HEK293 (cell line): ENCODE measurements at regions not wholly inside any gene's neighbourhood (a gene's known extent, or its start where the extent isn't known, plus 50 kb on each side); places are given as distances from the start of the nearest gene placed in this dataset.

Source experiments
- CTCF ChIA-PET: fragments of 350-600 bp; formaldehyde crosslinking; extraction: SDS; loops from one replicate; lab custom pipeline; 2021; ENCODE audit warnings: antibody characterized with exemption; lab: Yijun Ruan, JAX
- POLR2A ChIA-PET: fragments of 300-600 bp; formaldehyde crosslinking; extraction: SDS; loops from one replicate; lab custom pipeline; 2020; ENCODE audit warnings: antibody characterized with exemption, inconsistent platforms; lab: Yijun Ruan, JAX
- H3K27ac ChIP-seq: fragments of 200-500 bp; sonication (Bioruptor generic); 2 replicates; pipeline ENCODE4 v1.5.1; 2014; ENCODE audit warnings: low read depth, low read length, control low read depth, inconsistent platforms; ENCODE audit errors: extremely low read depth
- H3K36me3 ChIP-seq, 2 experiments: fragments of 200-500 bp in 1 of 2; sonication (Bioruptor generic) in 1 of 2; 1 replicate in 1 of 2; 2 replicates in 1 of 2; pipeline ENCODE4 v1.5.1; 2014 to 2017; ENCODE audit warnings: inconsistent platforms in 2 of 2, low read length in 2 of 2; ENCODE audit not compliant: control insufficient read depth in 2 of 2, insufficient read depth in 1 of 2
- H3K4me1 ChIP-seq: fragments of 200-500 bp; sonication (Bioruptor generic); 2 replicates; pipeline ENCODE4 v1.5.1; 2014; ENCODE audit warnings: mild to moderate bottlenecking, low read length, inconsistent platforms; ENCODE audit not compliant: control insufficient read depth, insufficient read depth
- H3K4me3 ChIP-seq: 2 replicates; pipeline ENCODE4 v1.5.1; 2011; ENCODE audit warnings: low read depth, mild to moderate bottlenecking, control low read depth, low read length, moderate library complexity
- H3K9me3 ChIP-seq: fragments of 200-500 bp; sonication (Bioruptor generic); 2 replicates; pipeline ENCODE4 v1.5.1; 2014; ENCODE audit warnings: low read depth, low read length, inconsistent platforms; ENCODE audit not compliant: control insufficient read depth, insufficient read depth
- BCL11B ChIP-seq: fragments of 450-650 bp; formaldehyde crosslinking; IDR thresholded peaks from 2 replicates; pipeline ENCODE4 v1.5.1; 2016; ENCODE audit warnings: low read depth, missing biosample characterization, missing genetic modification characterization
- GLIS2 ChIP-seq: fragments of 450-650 bp; formaldehyde crosslinking; IDR thresholded peaks from 2 replicates; pipeline ENCODE4 v1.5.1; 2016; ENCODE audit warnings: missing biosample characterization, missing genetic modification characterization
- HOXA7 ChIP-seq: sonication (generic); formaldehyde crosslinking; IDR thresholded peaks from 2 replicates; pipeline ENCODE4 v1.8.1; 2022; ENCODE audit warnings: missing genetic modification reagents, borderline replicate concordance
- IKZF3 ChIP-seq: fragments of 450-650 bp; IDR thresholded peaks from 2 replicates; pipeline ENCODE4 v1.5.0; 2018; ENCODE audit warnings: missing biosample characterization, mild to moderate bottlenecking, missing genetic modification characterization, moderate library complexity
- KLF1 ChIP-seq: fragments of 450-650 bp; formaldehyde crosslinking; IDR thresholded peaks from 2 replicates; pipeline ENCODE4 v1.5.1; 2016; ENCODE audit warnings: missing biosample characterization, missing genetic modification characterization
- RBAK ChIP-seq: fragments of 450-650 bp; formaldehyde crosslinking; IDR thresholded peaks from 2 replicates; pipeline ENCODE4 v1.5.1; 2016; ENCODE audit warnings: missing biosample characterization, missing genetic modification characterization
- ZBTB17 ChIP-seq: fragments of 450-650 bp; formaldehyde crosslinking; IDR thresholded peaks from 2 replicates; pipeline ENCODE4 v1.5.1; 2016; ENCODE audit warnings: missing biosample characterization, missing genetic modification characterization
- ZBTB20 ChIP-seq: fragments of 450-650 bp; formaldehyde crosslinking; IDR thresholded peaks from 2 replicates; pipeline ENCODE4 v1.5.1; 2016; ENCODE audit warnings: missing biosample characterization, missing genetic modification characterization
- ZBTB21 ChIP-seq: fragments of 450-650 bp; formaldehyde crosslinking; IDR thresholded peaks from 2 replicates; pipeline ENCODE4 v1.5.1; 2017; ENCODE audit warnings: missing biosample characterization, missing genetic modification characterization
- ZBTB44 ChIP-seq: fragments of 450-650 bp; IDR thresholded peaks from 2 replicates; pipeline ENCODE4 v1.5.1; 2018; ENCODE audit warnings: missing biosample characterization, mild to moderate bottlenecking, missing genetic modification characterization
- ZFHX2 ChIP-seq: fragments of 450-650 bp; formaldehyde crosslinking; conservative IDR thresholded peaks from 2 replicates; pipeline ENCODE4 v1.5.1; 2016; ENCODE audit warnings: missing biosample characterization, missing genetic modification characterization
- ZNF121 ChIP-seq: fragments of 450-650 bp; formaldehyde crosslinking; IDR thresholded peaks from 2 replicates; pipeline ENCODE4 v1.5.1; 2016; ENCODE audit warnings: missing biosample characterization, missing genetic modification characterization
- ZNF138 ChIP-seq: fragments of 450-650 bp; formaldehyde crosslinking; IDR thresholded peaks from 2 replicates; pipeline ENCODE4 v1.5.1; 2016; ENCODE audit warnings: missing biosample characterization, missing genetic modification characterization, borderline replicate concordance
- ZNF148 ChIP-seq: fragments of 450-650 bp; formaldehyde crosslinking; IDR thresholded peaks from 2 replicates; pipeline ENCODE4 v1.5.0; 2017; ENCODE audit warnings: missing biosample characterization, missing genetic modification characterization, borderline replicate concordance
- ZNF16 ChIP-seq: fragments of 450-650 bp; formaldehyde crosslinking; IDR thresholded peaks from 2 replicates; pipeline ENCODE4 v1.5.1; 2016; ENCODE audit warnings: low read depth, missing biosample characterization, missing genetic modification characterization
- ZNF239 ChIP-seq: fragments of 450-650 bp; formaldehyde crosslinking; IDR thresholded peaks from 2 replicates; pipeline ENCODE4 v1.5.1; 2016; ENCODE audit warnings: missing biosample characterization, missing genetic modification characterization
- ZNF280D ChIP-seq: fragments of 450-650 bp; formaldehyde crosslinking; IDR thresholded peaks from 2 replicates; pipeline ENCODE4 v1.5.1; 2016; ENCODE audit warnings: missing biosample characterization, missing genetic modification characterization
- ZNF311 ChIP-seq: fragments of 450-650 bp; formaldehyde crosslinking; IDR thresholded peaks from 2 replicates; pipeline ENCODE4 v1.5.1; 2017; ENCODE audit warnings: missing biosample characterization, missing genetic modification characterization, borderline replicate concordance
- ZNF341 ChIP-seq: fragments of 450-650 bp; formaldehyde crosslinking; IDR thresholded peaks from 2 replicates; pipeline ENCODE4; 2016; ENCODE audit warnings: low read depth, missing biosample characterization, missing genetic modification characterization
- ZNF37A ChIP-seq: fragments of 450-650 bp; IDR thresholded peaks from 2 replicates; pipeline ENCODE4 v1.5.1; 2018; ENCODE audit warnings: missing biosample characterization, missing genetic modification characterization
- ZNF391 ChIP-seq: fragments of 450-650 bp; formaldehyde crosslinking; IDR thresholded peaks from 2 replicates; pipeline ENCODE4 v1.5.1; 2016; ENCODE audit warnings: low read depth, missing biosample characterization, missing genetic modification characterization, borderline replicate concordance
- ZNF426 ChIP-seq: fragments of 450-650 bp; formaldehyde crosslinking; IDR thresholded peaks from 2 replicates; pipeline ENCODE4 v1.5.1; 2017; ENCODE audit warnings: missing biosample characterization, missing genetic modification characterization, mild to moderate bottlenecking, inconsistent platforms, moderate library complexity
- ZNF530 ChIP-seq: fragments of 450-650 bp; formaldehyde crosslinking; IDR thresholded peaks from 2 replicates; pipeline ENCODE4 v1.5.1; 2016; ENCODE audit warnings: low read depth, missing biosample characterization, missing genetic modification characterization
- ZNF624 ChIP-seq: fragments of 450-650 bp; formaldehyde crosslinking; IDR thresholded peaks from 2 replicates; pipeline ENCODE4 v1.5.1; 2017; ENCODE audit warnings: missing biosample characterization, missing genetic modification characterization
- ZNF629 ChIP-seq: fragments of 450-650 bp; formaldehyde crosslinking; IDR thresholded peaks from 2 replicates; pipeline ENCODE4 v1.5.1; 2017; ENCODE audit warnings: missing biosample characterization, missing genetic modification characterization
- ZNF792 ChIP-seq: fragments of 450-650 bp; formaldehyde crosslinking; IDR thresholded peaks from 2 replicates; pipeline ENCODE4 v1.5.1; 2016; ENCODE audit warnings: missing biosample characterization, missing genetic modification characterization
- TF ChIP-seq, protein P1 (sequence below): fragments of 450-650 bp; formaldehyde crosslinking; IDR thresholded peaks from 2 replicates; pipeline ENCODE4 v1.5.1; 2016; ENCODE audit warnings: missing biosample characterization, missing genetic modification characterization
- TF ChIP-seq, protein P2 (sequence below): fragments of 450-650 bp; formaldehyde crosslinking; IDR thresholded peaks from 2 replicates; pipeline ENCODE4 v1.5.1; 2016; ENCODE audit warnings: missing biosample characterization, missing genetic modification characterization

DNA sequence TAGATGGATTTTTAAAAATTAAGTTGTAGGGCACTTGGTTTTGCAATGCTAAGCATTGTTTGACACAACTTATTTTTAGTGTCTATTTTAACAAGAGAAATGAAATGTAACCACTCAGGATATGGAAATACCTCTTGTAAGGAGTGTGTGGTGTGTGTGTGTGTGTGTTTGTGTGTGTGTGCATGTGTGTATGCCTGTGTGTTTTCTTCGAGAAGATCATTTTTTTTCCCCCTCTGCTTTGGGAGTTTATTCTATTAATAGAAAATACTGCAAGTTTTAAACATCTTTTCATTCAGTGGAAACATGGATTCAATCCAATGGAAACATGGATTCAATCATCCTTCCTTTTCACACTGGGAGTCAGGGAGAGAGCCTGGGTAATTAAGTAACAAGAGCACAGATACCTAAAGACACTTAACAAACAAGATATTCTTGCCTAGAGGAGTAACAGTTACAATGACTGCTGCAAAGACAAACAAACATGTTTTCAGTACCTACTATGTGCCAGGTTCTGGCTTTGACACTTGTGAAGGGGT lies 567.2 kb upstream of the TBL1XR1 start (continued):
- TF ChIP-seq RBAK (no peak), ZNF121 (tag by site-specific recombination) (no peak), ZNF280D (tag by site-specific recombination) (no peak), ZBTB17 (tag by site-specific recombination) (no peak), HOXA7 (CRISPR knock-in tag) (no peak), ZNF624 (tag by site-specific recombination) (no peak), ZNF629 (tag by site-specific recombination) (no peak), ZNF138 (tag by site-specific recombination) (no peak), ZNF148 (tag by site-specific recombination) (no peak), ZNF391 (no peak)

DNA sequence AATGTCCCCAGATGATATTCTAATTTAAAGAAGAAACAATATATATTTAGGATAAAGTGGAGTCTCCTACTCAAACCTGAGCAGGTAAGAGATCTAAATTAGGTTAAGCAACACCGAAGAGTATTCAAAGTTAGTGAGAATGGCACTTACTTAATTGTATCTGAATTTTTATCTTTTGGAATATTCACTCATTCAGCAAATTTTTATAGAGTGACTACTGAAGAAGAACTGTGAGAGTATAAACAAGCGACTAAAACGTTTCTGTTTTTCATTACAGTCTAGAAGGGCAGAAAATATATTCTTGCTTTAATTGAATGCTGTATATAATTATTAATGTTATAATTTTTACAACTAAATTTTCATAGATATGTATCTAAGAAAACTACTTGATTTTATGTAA lies 567.7 kb upstream of the TBL1XR1 start:
- POLR2A ChIA-PET = no interaction called here
- CTCF ChIA-PET = no interaction called here
- Histone ChIP-seq H3K4me3 (no peak overlapping the region), H3K27ac (no peak overlapping the region), H3K36me3 (no peaks in the 10 kb centered on the region), H3K4me1 (no peaks in the 10 kb centered on the region), H3K9me3 (no peaks in the 10 kb centered on the region)
- TF ChIP-seq ZBTB44 (tag by site-specific recombination) = no peak
- no peak for TF ChIP-seq ZNF426 (tag by site-specific recombination)
- TF ChIP-seq KLF1 = no peak
- TF ChIP-seq IKZF3 = no peak
- no peak for TF ChIP-seq BCL11B
- TF ChIP-seq, protein P1, sequence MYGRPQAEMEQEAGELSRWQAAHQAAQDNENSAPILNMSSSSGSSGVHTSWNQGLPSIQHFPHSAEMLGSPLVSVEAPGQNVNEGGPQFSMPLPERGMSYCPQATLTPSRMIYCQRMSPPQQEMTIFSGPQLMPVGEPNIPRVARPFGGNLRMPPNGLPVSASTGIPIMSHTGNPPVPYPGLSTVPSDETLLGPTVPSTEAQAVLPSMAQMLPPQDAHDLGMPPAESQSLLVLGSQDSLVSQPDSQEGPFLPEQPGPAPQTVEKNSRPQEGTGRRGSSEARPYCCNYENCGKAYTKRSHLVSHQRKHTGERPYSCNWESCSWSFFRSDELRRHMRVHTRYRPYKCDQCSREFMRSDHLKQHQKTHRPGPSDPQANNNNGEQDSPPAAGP (tag by site-specific recombination) = no peak
- TF ChIP-seq, protein P2, sequence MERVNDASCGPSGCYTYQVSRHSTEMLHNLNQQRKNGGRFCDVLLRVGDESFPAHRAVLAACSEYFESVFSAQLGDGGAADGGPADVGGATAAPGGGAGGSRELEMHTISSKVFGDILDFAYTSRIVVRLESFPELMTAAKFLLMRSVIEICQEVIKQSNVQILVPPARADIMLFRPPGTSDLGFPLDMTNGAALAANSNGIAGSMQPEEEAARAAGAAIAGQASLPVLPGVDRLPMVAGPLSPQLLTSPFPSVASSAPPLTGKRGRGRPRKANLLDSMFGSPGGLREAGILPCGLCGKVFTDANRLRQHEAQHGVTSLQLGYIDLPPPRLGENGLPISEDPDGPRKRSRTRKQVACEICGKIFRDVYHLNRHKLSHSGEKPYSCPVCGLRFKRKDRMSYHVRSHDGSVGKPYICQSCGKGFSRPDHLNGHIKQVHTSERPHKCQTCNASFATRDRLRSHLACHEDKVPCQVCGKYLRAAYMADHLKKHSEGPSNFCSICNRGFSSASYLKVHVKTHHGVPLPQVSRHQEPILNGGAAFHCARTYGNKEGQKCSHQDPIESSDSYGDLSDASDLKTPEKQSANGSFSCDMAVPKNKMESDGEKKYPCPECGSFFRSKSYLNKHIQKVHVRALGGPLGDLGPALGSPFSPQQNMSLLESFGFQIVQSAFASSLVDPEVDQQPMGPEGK = no peak
- TF ChIP-seq ZBTB20 = no peak
- no peak for TF ChIP-seq ZNF792 (tag by site-specific recombination)
- no peak for TF ChIP-seq ZNF239 (tag by site-specific recombination)
- no peak for TF ChIP-seq ZNF311 (tag by site-specific recombination)
- TF ChIP-seq ZNF16 (tag by site-specific recombination) = no peak
- TF ChIP-seq GLIS2 = no peak
- no peak for TF ChIP-seq ZNF37A (tag by site-specific recombination)
- TF ChIP-seq ZFHX2 (tag by site-specific recombination) = no peak
- TF ChIP-seq ZNF530 = no peak
- TF ChIP-seq ZBTB21 = no peak
- no peak for TF ChIP-seq ZNF341
